SK-N-SH treated with all-trans-retinoic acid at 6 μM for 48 hours (cell line): ENCODE measurements at regions not wholly inside any gene's neighbourhood (a gene's known extent, or its start where the extent isn't known, plus 50 kb on each side); places are given as distances from the start of the nearest gene placed in this dataset.

Source experiments
- ATAC-seq: fragments of 200-7000 bp; cut with Tn5 transposase; 3 replicates; pipeline ENCODE4 v1.9.1; 2020; ENCODE audit warnings: mild to moderate bottlenecking, moderate library complexity
- BACH2 ChIP-seq: fragments of 250-450 bp; sonication (Bioruptor Pico); IDR thresholded peaks from 2 replicates; pipeline ENCODE4 v1.9.0; 2021; ENCODE audit warnings: mild to moderate bottlenecking, borderline replicate concordance
- ESRRG ChIP-seq: fragments of 250-450 bp; sonication (Bioruptor Pico); IDR thresholded peaks from 2 replicates; pipeline ENCODE4 v1.6.1; 2021; ENCODE audit warnings: mild to moderate bottlenecking
- GLIS3 ChIP-seq: fragments of 250-450 bp; sonication (Bioruptor Pico); IDR thresholded peaks from 2 replicates; pipeline ENCODE4 v1.5.0; 2020; ENCODE audit warnings: mild to moderate bottlenecking, moderate library complexity
- ISL1 ChIP-seq: fragments of 250-450 bp; sonication (Bioruptor Pico); IDR thresholded peaks from 2 replicates; pipeline ENCODE4 v2.1.2; 2022; ENCODE audit warnings: mild to moderate bottlenecking, moderate library complexity
- OSR1 ChIP-seq: fragments of 250-450 bp; sonication (Bioruptor Pico); IDR thresholded peaks from 2 replicates; pipeline ENCODE4 v1.8.0; 2022; ENCODE audit warnings: moderate library complexity, mild to moderate bottlenecking, inconsistent platforms
- PPARA ChIP-seq: fragments of 250-450 bp; sonication (Bioruptor Pico); IDR thresholded peaks from 2 replicates; pipeline ENCODE4 v1.5.0; 2020; ENCODE audit warnings: mild to moderate bottlenecking, borderline replicate concordance
- RARB ChIP-seq: fragments of 250-450 bp; sonication (Bioruptor Pico); IDR thresholded peaks from 2 replicates; pipeline ENCODE4 v1.8.0; 2021; ENCODE audit warnings: mild to moderate bottlenecking, moderate library complexity
- SNAI2 ChIP-seq: fragments of 250-450 bp; sonication (Bioruptor Pico); IDR thresholded peaks from 2 replicates; pipeline ENCODE4 v1.5.0; 2020; ENCODE audit warnings: mild to moderate bottlenecking, moderate library complexity
- TCF4 ChIP-seq: fragments of 250-450 bp; sonication (Bioruptor Pico); IDR thresholded peaks from 2 replicates; pipeline ENCODE4 v1.8.0; 2021; ENCODE audit warnings: mild to moderate bottlenecking, moderate library complexity, borderline replicate concordance
- TOX ChIP-seq: fragments of 250-450 bp; sonication (Bioruptor Pico); IDR thresholded peaks from 2 replicates; pipeline ENCODE4 v1.8.0; 2021; ENCODE audit warnings: mild to moderate bottlenecking, moderate library complexity, borderline replicate concordance
- ZC3H10 ChIP-seq: fragments of 250-450 bp; sonication (Bioruptor Pico); IDR thresholded peaks from 2 replicates; pipeline ENCODE4 v1.5.1; 2021; ENCODE audit warnings: mild to moderate bottlenecking, moderate library complexity
- ZFP3 ChIP-seq: fragments of 250-450 bp; sonication (Bioruptor Pico); IDR thresholded peaks from 2 replicates; pipeline ENCODE4 v1.5.0; 2020; ENCODE audit warnings: mild to moderate bottlenecking, moderate library complexity
- ZFP30 ChIP-seq: fragments of 450-650 bp; formaldehyde crosslinking; IDR thresholded peaks from 2 replicates; pipeline ENCODE4 v1.5.0; 2022; ENCODE audit warnings: mild to moderate bottlenecking, moderate library complexity
- ZNF565 ChIP-seq: fragments of 450-650 bp; formaldehyde crosslinking; conservative IDR thresholded peaks from 2 replicates; pipeline ENCODE4 v1.5.0; 2020; ENCODE audit warnings: low read depth, mild to moderate bottlenecking, moderate library complexity
- ZNF70 ChIP-seq: fragments of 450-650 bp; formaldehyde crosslinking; IDR thresholded peaks from 2 replicates; pipeline ENCODE4 v1.5.0; 2020; ENCODE audit warnings: mild to moderate bottlenecking, moderate library complexity
- ZNF8 ChIP-seq: fragments of 450-650 bp; formaldehyde crosslinking; IDR thresholded peaks from 2 replicates; pipeline ENCODE4 v1.5.0; 2020; ENCODE audit warnings: mild to moderate bottlenecking, moderate library complexity
- TF ChIP-seq, protein P1 (sequence below): fragments of 250-450 bp; sonication (Bioruptor Pico); IDR thresholded peaks from 2 replicates; pipeline ENCODE4 v1.5.1; 2020; ENCODE audit warnings: low read depth, mild to moderate bottlenecking, moderate library complexity
- TF ChIP-seq, protein P2 (sequence below): fragments of 250-450 bp; sonication (Bioruptor Pico); IDR thresholded peaks from 2 replicates; pipeline ENCODE4 v1.8.0; 2021; ENCODE audit warnings: low read depth, mild to moderate bottlenecking, moderate library complexity, borderline replicate concordance
- TF ChIP-seq, protein P3 (sequence below): fragments of 250-450 bp; sonication (Bioruptor Pico); IDR thresholded peaks from 2 replicates; pipeline ENCODE4 v1.5.1; 2021; ENCODE audit warnings: mild to moderate bottlenecking, moderate library complexity
- TF ChIP-seq, protein P4 (sequence below): fragments of 250-450 bp; sonication (Bioruptor Pico); IDR thresholded peaks from 2 replicates; pipeline ENCODE4 v1.5.0; 2020; ENCODE audit warnings: mild to moderate bottlenecking, moderate library complexity

DNA sequence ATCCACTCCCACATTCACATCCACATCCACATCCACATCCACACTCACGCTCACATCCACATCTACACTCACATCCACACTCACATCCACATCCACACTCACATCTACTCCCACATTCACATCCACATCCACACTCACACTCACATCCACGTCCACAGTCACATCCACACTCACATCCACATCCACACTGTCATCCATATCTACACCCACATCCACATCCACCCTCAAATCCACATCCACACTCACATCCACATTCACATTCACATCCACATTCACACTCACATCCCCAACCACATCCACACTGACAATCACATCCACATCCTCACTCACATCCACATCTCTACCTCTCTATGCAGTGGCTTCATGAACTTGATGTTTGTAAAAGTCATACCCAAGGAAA, 190.5 kb downstream of the IRX1 start (continued):
- TF ChIP-seq, protein P1, sequence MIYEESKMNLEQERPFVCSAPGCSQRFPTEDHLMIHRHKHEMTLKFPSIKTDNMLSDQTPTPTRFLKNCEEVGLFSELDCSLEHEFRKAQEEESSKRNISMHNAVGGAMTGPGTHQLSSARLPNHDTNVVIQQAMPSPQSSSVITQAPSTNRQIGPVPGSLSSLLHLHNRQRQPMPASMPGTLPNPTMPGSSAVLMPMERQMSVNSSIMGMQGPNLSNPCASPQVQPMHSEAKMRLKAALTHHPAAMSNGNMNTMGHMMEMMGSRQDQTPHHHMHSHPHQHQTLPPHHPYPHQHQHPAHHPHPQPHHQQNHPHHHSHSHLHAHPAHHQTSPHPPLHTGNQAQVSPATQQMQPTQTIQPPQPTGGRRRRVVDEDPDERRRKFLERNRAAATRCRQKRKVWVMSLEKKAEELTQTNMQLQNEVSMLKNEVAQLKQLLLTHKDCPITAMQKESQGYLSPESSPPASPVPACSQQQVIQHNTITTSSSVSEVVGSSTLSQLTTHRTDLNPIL (CRISPR knock-in tag): no peak
- TF ChIP-seq TOX (CRISPR knock-in tag): no peak
- no peak for TF ChIP-seq RARB (CRISPR knock-in tag)
- TF ChIP-seq BACH2 (CRISPR knock-in tag): no peak
- no peak for TF ChIP-seq ZFP30 (CRISPR knock-in tag)
- no peak for TF ChIP-seq TCF4 (CRISPR knock-in tag)
- no peak for TF ChIP-seq ZC3H10 (CRISPR knock-in tag)
- no peak for TF ChIP-seq ZNF70 (CRISPR knock-in tag)
- TF ChIP-seq ESRRG (CRISPR knock-in tag): no peak
- no peak for TF ChIP-seq ZFP3 (CRISPR knock-in tag)
- TF ChIP-seq SNAI2 (CRISPR knock-in tag): no peak
- TF ChIP-seq, protein P2, sequence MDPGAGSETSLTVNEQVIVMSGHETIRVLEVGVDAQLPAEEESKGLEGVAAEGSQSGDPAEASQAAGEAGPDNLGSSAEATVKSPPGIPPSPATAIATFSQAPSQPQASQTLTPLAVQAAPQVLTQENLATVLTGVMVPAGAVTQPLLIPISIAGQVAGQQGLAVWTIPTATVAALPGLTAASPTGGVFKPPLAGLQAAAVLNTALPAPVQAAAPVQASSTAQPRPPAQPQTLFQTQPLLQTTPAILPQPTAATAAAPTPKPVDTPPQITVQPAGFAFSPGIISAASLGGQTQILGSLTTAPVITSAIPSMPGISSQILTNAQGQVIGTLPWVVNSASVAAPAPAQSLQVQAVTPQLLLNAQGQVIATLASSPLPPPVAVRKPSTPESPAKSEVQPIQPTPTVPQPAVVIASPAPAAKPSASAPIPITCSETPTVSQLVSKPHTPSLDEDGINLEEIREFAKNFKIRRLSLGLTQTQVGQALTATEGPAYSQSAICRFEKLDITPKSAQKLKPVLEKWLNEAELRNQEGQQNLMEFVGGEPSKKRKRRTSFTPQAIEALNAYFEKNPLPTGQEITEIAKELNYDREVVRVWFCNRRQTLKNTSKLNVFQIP (CRISPR knock-in tag): no peak
- TF ChIP-seq ZNF565 (CRISPR knock-in tag): no peak
- TF ChIP-seq GLIS3: no peak

DNA sequence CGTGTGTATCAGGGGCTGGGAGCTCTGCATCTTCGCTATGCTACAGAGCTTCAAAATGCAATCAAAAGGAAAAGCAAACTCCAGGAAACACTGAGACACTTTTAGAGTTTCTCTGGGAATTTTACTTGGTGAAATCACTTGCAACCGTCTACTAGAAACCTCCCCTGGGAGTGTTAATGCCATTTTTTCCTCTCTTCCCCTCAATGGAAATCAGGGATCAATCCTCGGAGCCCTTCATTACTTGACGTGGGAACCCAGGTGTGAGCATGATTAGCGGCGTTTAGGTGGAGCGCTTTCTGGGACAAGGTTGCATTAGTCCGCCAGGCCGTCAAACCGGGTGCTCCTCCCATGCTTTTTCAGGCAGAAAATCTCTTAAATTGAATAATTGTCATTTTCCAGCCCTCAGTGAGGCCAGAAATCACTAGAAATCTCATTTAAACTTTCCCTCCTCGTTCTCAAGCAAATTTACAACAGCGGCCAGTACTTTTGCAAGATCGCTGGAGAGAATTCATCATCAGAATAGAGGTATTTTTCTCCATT, 191.3 kb downstream of the IRX1 start:
- no peak for ATAC-seq
- TF ChIP-seq ZFP30 (CRISPR knock-in tag) (no peak), SNAI2 (CRISPR knock-in tag) (no peak), ZC3H10 (CRISPR knock-in tag) (no peak), PPARA (CRISPR knock-in tag) (no peak), ZNF565 (CRISPR knock-in tag) (no peak), BACH2 (CRISPR knock-in tag) (no peak), OSR1 (CRISPR knock-in tag) (no peak), ZNF8 (no peak), ISL1 (CRISPR knock-in tag) (no peak), TCF4 (CRISPR knock-in tag) (no peak)
- TF ChIP-seq, protein P3, sequence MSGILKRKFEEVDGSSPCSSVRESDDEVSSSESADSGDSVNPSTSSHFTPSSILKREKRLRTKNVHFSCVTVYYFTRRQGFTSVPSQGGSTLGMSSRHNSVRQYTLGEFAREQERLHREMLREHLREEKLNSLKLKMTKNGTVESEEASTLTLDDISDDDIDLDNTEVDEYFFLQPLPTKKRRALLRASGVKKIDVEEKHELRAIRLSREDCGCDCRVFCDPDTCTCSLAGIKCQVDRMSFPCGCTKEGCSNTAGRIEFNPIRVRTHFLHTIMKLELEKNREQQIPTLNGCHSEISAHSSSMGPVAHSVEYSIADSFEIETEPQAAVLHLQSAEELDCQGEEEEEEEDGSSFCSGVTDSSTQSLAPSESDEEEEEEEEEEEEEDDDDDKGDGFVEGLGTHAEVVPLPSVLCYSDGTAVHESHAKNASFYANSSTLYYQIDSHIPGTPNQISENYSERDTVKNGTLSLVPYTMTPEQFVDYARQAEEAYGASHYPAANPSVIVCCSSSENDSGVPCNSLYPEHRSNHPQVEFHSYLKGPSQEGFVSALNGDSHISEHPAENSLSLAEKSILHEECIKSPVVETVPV (CRISPR knock-in tag): no peak
- TF ChIP-seq, protein P1 (CRISPR knock-in tag): no peak
- TF ChIP-seq, protein P4, sequence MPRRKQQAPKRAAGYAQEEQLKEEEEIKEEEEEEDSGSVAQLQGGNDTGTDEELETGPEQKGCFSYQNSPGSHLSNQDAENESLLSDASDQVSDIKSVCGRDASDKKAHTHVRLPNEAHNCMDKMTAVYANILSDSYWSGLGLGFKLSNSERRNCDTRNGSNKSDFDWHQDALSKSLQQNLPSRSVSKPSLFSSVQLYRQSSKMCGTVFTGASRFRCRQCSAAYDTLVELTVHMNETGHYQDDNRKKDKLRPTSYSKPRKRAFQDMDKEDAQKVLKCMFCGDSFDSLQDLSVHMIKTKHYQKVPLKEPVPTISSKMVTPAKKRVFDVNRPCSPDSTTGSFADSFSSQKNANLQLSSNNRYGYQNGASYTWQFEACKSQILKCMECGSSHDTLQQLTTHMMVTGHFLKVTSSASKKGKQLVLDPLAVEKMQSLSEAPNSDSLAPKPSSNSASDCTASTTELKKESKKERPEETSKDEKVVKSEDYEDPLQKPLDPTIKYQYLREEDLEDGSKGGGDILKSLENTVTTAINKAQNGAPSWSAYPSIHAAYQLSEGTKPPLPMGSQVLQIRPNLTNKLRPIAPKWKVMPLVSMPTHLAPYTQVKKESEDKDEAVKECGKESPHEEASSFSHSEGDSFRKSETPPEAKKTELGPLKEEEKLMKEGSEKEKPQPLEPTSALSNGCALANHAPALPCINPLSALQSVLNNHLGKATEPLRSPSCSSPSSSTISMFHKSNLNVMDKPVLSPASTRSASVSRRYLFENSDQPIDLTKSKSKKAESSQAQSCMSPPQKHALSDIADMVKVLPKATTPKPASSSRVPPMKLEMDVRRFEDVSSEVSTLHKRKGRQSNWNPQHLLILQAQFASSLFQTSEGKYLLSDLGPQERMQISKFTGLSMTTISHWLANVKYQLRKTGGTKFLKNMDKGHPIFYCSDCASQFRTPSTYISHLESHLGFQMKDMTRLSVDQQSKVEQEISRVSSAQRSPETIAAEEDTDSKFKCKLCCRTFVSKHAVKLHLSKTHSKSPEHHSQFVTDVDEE (CRISPR knock-in tag): no peak
- TF ChIP-seq, protein P2 (CRISPR knock-in tag): no peak
